ENCODE measurements at regions not wholly inside any gene's neighbourhood (a gene's known extent, or its start where the extent isn't known, plus 50 kb on each side); places are given as distances from the start of the nearest gene placed in this dataset.
A peak's percentile ranks its signal among the peaks of the same experiment; 100 is the strongest.
"Not testable (repeated sequence)": the region's sequence is repeated elsewhere in the genome, so short reads cannot be mapped to it uniquely, and the experiment has no call there.

- DNase-seq (ENCODE audit: low read depth in 2 of 3, low spot score in 2 of 3), result no peak
These were observed 148.9 kb upstream of the LSM14A start for GRCh38 chr19:34023381-34023780.

GRCh38 chr19:34033880-34034279 is 138.4 kb upstream of the LSM14A start:
- no peak for DNase-seq (ENCODE audit: low read depth in 2 of 3, low spot score in 2 of 3)

GRCh38 chr19:34034318-34034846 is 137.9 kb upstream of the LSM14A start:
- DNase-seq (ENCODE audit: low read depth in 2 of 3, low spot score in 2 of 3), result no peak

GRCh38 chr19:34041925-34042521 is 130.3 kb upstream of the LSM14A start:
- DNase-seq (ENCODE audit: low read depth in 2 of 3, low spot score in 2 of 3), result peak; percentile 27 to 79 (median 70)

DNA sequence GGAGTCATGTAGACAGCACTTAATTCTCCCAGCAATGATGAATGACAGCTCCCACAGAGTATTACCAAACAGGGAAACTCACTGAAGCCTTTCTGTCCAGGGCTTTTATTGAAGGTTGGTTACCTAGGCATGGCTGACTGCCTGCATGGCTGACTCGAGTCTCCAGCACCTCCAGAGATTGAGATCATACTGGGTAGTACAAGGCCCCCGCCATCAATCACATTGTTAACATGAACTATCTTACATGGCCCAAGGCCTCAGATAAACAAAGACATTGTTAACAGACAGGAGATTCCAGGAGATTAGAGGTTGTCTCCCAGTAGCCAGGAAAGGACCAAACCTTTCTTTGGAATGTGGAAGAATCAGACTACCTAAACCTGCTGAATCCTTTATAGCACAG is 128.3 kb upstream of the LSM14A start:
- DNase-seq (ENCODE audit: low read depth in 2 of 3, low spot score in 2 of 3), result no peak

GRCh38 chr19:34049944-34050343 is 122.4 kb upstream of the LSM14A start:
- DNase-seq (ENCODE audit: low read depth in 2 of 3, low spot score in 2 of 3), result no peak

GRCh38 chr19:34050430-34050829 is 121.9 kb upstream of the LSM14A start:
- not testable (repeated sequence) for DNase-seq (ENCODE audit: low read depth in 2 of 3, low spot score in 2 of 3)

DNA sequence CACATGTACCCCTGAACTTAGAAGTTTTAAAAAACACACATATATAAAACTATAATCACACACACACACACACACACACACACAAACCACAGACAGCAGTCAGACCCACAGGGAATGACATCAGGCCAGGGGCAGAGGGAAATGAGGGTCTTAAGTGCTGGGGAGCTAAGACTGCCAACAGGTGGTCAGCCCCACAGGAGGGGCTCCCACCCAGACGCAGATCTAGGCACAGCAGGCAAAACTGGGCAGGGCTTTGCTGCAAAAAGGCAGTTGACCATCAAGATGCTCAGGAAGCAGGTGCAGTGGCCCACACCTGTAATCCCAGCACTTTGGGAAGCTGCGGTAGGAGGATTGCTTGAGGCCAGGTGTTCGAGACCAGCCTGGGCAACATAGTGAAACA is 121.0 kb upstream of the LSM14A start:
- no peak for DNase-seq (ENCODE audit: low read depth in 2 of 3, low spot score in 2 of 3)

DNA sequence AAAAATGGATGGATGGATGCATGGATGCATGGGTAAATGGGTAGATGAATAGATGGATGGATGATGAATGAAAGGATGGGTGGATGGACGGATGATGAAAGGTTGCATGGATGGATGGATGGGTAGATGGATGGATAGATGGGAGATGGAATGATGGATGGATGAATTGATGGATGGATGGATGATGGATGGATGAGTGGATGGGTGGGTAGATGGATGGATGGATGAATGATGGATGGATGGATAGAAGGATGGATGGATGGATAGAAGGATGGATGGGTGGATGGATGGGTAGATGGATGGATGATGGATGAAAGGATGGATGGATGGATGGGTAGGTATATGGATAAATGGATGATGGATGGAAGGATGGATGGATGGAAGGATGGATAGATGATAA is 115.1 kb upstream of the LSM14A start:
- DNase-seq (ENCODE audit: low read depth in 2 of 3, low spot score in 2 of 3), result no peak

- DNase-seq (ENCODE audit: low read depth in 2 of 3, low spot score in 2 of 3), result no peak
These were observed 106.2 kb upstream of the LSM14A start for GRCh38 chr19:34066007-34066643.

GRCh38 chr19:34067861-34068271 is 104.4 kb upstream of the LSM14A start:
- DNase-seq (ENCODE audit: low read depth in 2 of 3, low spot score in 2 of 3), result no peak

DNA sequence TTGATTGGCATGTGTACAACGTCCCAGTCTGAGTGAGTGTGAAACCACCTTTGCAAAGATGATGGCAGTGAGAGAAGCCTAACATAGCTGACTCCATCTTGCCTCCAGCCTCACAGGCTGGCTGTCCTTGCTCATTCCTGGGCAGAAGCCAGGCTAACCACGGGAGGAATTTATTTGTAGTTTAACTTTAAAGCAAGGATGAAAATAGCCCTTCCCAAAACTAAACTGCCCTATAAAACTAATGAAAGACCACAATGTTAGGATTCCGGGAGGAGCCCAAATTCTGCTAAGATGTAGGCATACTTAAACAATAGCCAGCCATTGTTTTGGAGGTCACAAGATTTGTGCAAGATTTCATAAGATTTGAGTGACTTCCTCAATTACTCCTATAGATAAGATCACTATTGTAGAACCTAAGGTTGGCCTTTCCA is 96.6 kb upstream of the LSM14A start:
- no peak for DNase-seq (ENCODE audit: low read depth in 2 of 3, low spot score in 2 of 3)

DNA sequence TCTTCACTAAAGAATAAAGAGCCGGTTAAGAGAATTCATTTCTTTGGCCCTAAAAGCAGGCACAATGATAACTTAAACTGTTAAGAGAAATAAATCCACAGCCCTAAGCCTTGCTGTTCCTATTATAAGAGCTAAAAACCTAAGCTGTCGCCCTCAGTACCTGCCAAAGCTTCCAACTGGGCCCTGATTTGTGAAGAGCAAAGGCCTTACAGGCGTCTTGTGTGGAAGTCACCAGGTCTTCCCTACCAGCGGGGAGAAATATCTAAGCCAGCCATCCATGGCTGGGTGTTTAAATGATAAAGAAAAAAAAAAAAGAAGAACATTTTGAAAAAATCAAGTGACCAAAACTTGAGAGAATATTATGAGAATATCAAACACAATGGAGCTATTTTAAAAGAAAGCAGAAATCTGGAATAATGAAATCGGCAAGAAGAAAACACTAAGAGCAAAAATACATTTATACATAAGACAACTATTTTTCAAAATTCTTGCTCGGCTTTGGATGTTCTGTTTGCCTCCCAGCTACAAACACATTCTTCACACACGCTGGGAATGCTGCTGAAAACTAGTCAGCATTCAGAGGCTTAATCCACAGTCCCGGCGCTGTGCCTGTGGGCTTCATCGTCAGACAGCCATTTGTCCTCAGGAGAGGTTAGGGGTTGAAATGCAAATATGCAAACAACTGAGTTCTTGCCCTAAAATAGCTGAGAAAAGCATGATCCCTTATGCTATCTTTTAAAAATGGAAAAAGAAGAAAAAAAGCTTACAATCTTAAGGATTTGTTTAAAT is 89.8 kb upstream of the LSM14A start:
- no peak for DNase-seq (ENCODE audit: low read depth in 2 of 3, low spot score in 2 of 3)

- DNase-seq (ENCODE audit: low read depth in 2 of 3, low spot score in 2 of 3), result no peak
These were observed 87.7 kb upstream of the LSM14A start for GRCh38 chr19:34084396-34085145.

DNA sequence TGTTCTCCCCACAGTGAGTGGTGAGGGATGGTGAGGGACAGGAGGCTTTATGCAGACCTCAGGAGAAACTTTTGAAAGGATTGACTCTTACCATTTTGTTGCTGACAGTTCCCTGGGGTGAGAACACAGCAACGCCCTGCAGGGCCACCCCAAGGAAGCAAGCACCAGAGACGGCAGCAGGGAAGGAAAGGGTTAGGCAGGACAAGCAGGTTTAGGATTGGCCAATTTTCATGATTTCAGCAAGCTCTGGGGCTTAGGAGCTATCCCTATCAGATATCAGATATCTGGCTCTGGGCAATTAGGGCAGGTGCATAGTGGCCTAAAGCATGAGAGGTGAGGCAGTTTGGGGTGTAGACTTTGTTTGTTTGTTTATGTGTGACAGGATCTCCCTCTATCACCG is 87.0 kb upstream of the LSM14A start:
- no peak for DNase-seq (ENCODE audit: low read depth in 2 of 3, low spot score in 2 of 3)

GRCh38 chr19:34088292-34088691 is 84.0 kb upstream of the LSM14A start:
- no peak for DNase-seq (ENCODE audit: low read depth in 2 of 3, low spot score in 2 of 3)

DNA sequence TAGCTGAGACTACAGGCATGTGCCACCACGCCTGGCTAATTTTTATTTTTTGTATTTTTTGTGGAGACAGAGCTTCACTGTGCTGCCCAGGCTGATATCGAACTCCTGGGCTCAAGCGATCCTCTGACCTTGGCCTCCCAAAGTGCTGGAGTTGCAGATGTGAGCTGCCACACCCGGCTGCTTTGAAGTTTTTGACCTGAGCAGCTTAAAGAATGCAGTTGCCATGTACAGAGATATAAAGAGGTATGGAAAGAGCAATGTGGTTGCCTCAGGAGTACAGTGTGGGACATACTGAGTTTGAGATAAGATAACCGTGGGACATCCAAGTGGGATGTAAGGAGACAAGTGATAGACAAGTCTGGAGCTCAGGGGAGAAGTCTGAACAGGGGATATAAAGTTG is 82.7 kb upstream of the LSM14A start:
- DNase-seq (ENCODE audit: low read depth in 2 of 3, low spot score in 2 of 3), result no peak

DNA sequence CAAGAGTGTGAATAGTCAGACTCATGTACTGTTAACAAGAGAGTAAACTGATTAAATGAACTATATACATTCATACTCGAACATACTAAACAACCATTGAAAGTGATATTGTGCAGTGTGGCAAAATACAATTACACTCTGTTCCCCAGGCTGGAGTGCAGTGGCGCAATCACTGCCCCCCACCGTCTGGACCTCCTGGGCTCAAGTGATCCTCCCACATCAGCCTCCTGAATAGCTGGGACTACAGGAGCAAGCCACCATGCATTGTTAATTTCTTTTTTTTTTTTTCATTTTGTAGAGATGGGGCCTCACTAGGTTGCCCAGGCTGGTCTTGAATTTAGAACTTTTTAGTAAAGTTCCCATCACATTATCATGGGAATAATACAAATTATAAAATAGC is 77.3 kb upstream of the LSM14A start:
- DNase-seq (ENCODE audit: low read depth in 2 of 3, low spot score in 2 of 3), result no peak

DNA sequence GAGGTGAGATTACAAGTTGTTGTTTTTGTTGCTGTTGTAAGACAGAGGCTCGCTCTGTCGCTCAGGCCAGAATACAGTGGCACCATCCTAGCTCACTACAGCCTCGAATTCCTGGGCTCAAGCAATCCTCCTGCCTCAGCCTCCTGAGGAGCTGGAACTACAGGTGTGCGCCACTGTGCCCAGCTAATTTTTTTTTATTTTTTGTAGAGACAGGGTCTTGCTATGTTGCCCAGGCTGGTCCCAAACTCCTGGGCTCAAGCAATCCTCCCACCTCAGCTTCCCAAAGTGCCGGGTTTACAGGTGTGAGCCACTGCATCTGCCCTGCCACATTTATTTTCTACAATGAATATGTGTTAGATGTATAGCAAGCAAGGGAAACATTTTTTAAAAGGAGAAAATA is 76.9 kb upstream of the LSM14A start:
- DNase-seq (ENCODE audit: low read depth in 2 of 3, low spot score in 2 of 3), result not testable (repeated sequence)

DNA sequence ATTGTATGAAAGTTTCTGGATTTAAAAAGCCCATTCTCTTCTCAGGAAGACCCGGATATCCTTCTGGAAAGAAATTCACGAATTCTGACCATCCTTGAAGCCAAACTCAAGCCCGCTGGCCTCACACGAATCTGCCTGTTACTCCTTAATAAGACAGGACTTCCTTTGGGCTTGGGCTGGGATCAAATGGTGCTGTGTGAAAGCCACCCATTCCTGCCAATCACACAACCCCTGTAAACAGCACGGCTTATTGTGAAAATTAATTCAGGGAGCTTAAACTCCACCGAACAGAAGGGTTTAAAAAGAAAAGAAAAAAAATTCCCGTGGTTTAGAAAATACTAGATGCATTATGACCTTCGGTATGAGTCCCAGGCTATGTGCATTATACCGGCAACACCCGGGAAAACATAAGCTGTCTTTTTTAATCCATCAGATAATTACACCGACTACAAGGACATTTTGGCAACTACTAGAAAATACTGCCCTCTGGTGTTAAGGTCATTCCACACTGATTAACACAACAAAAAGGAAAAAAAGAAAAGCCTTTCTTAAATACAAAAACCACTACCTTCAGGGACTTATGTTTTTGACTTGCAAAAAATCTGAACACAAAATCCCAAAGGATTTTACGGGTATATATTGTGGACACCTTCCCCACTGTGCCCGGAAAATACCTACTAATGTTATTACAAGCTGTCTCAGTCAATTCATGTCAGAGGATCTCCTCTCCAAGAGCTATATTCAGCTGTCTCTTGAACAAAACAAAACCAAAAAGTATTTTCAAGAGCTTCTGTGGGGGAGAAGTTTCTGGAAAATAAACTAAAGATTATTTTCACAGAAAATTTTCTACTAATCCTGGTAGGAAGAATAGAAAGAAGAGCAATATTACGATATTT is 76.0 kb upstream of the LSM14A start:
- no peak for DNase-seq (ENCODE audit: low read depth in 2 of 3, low spot score in 2 of 3)
